ENCODE measurements at regions not wholly inside any gene's neighbourhood (a gene's known extent, or its start where the extent isn't known, plus 50 kb on each side); places are given as distances from the start of the nearest gene placed in this dataset.

- no TSS peak for BruUV-seq (replicated peaks)
- Histone ChIP-seq H3K9ac (ENCODE audit: insufficient read depth in 1 of 2, low read depth in 2 of 2, low read length in 2 of 2) (no peak overlapping the region), H2AFZ (ENCODE audit: low read depth, low read length) (no peak overlapping the region), H4K20me1 (replicated peaks; ENCODE audit: control insufficient read depth, insufficient read depth, low read length) (no peaks in the 10 kb centered on the region), H3K4me3 (no peak overlapping the region), H3K9me1 (ENCODE audit: control insufficient read depth, insufficient read depth, low read length) (no peaks in the 10 kb centered on the region), H3K27me3 (ENCODE audit: control insufficient read depth in 2 of 2, insufficient read depth in 2 of 2, low read length in 2 of 2) (no peaks in the 10 kb centered on the region), H3K9me3 (replicated peaks; ENCODE audit: control insufficient read depth, insufficient read depth, low read depth, low read length) (no peaks in the 10 kb centered on the region), H3K79me2 (ENCODE audit: control insufficient read depth, insufficient read depth, low read length) (no peaks in the 10 kb centered on the region), H3K4me1 (replicated peaks in 1 of 2; ENCODE audit: control insufficient read depth in 2 of 2, insufficient read depth in 2 of 2, low read length in 2 of 2) (no peaks in the 10 kb centered on the region), H3K27ac (ENCODE audit: extremely low read depth, low read depth, low read length) (no peak overlapping the region), H3K4me2 (ENCODE audit: insufficient read depth, low read length) (no peak overlapping the region), H3K36me3 (ENCODE audit: control insufficient read depth, insufficient read depth, low read length) (no peaks in the 10 kb centered on the region)
- TF ChIP-seq PREB (CRISPR knock-in tag; IDR thresholded peaks at IDR 0.05) (no peak), ELF1 (tag; IDR thresholded peaks at IDR 0.05) (no peak), ZBTB8A (IDR thresholded peaks at IDR 0.05; ENCODE audit: partially characterized antibody) (no peak), SRSF7 (optimal IDR thresholded peaks at IDR 0.05; ENCODE audit: low read depth, low read length) (no peak), ZBTB40 (IDR thresholded peaks at IDR 0.05) (no peak), ZBTB40 (CRISPR knock-in tag; IDR thresholded peaks at IDR 0.05) (no peak)
- POLR2A ChIA-PET: no interaction called here
- in situ Hi-C loops (cut with MboI): no loop called here
- ATAC-seq: no peak
- no peak for FAIRE-seq
- no peak for DNase-seq (ENCODE audit: extremely low read depth in 1 of 4, low spot score in 3 of 4)
- intact Hi-C loops (cut with micrococcal nuclease): no loop called here
- WGBS (ENCODE audit: insufficient coverage, low coverage, missing lambda C conversion rate): 0% methylated on average over 7 of the region's 7 CpGs
- CTCF ChIA-PET (ENCODE audit: low intra/inter-chr PET ratio): no interaction called here
Measured at GRCh38 chr12:82089369-82090121, 268.6 kb downstream of the CCDC59 start.

All from K562 (cell line).